Nephron progenitor cell (in vitro differentiated cells): ENCODE measurements at regions not wholly inside any gene's neighbourhood (a gene's known extent, or its start where the extent isn't known, plus 50 kb on each side); places are given as distances from the start of the nearest gene placed in this dataset.

Experiments
- DNase-seq: peaks from one replicate; pipeline ENCODE4 v3.0.0; 2021
- H3K27ac Mint-ChIP-seq: 2 replicates; pipeline ENCODE4 v1.8.0; 2021; ENCODE audit warnings: mild to moderate bottlenecking, moderate library complexity, mixed read lengths
- H3K27me3 Mint-ChIP-seq: 2 replicates; pipeline ENCODE4 v1.8.0; 2021; ENCODE audit warnings: mild to moderate bottlenecking, low read depth, mixed read lengths; ENCODE audit not compliant: poor library complexity
- H3K36me3 Mint-ChIP-seq: 2 replicates; pipeline ENCODE4 v1.8.0; 2021; ENCODE audit warnings: low read depth, mixed read lengths
- H3K4me1 Mint-ChIP-seq: 2 replicates; pipeline ENCODE4 v1.8.0; 2021; ENCODE audit warnings: mixed read lengths
- H3K4me3 Mint-ChIP-seq: 2 replicates; pipeline ENCODE4 v1.8.0; 2021; ENCODE audit warnings: mild to moderate bottlenecking, moderate library complexity, mixed read lengths
- H3K9me3 Mint-ChIP-seq: 2 replicates; pipeline ENCODE4 v1.8.0; 2021; ENCODE audit warnings: mild to moderate bottlenecking, moderate library complexity, mixed read lengths
- CTCF ChIP-seq: fragments of 200-600 bp; sonication (generic); IDR thresholded peaks from 2 replicates; pipeline ENCODE4 v1.5.0; 2021; ENCODE audit warnings: antibody characterized with exemption

DNA sequence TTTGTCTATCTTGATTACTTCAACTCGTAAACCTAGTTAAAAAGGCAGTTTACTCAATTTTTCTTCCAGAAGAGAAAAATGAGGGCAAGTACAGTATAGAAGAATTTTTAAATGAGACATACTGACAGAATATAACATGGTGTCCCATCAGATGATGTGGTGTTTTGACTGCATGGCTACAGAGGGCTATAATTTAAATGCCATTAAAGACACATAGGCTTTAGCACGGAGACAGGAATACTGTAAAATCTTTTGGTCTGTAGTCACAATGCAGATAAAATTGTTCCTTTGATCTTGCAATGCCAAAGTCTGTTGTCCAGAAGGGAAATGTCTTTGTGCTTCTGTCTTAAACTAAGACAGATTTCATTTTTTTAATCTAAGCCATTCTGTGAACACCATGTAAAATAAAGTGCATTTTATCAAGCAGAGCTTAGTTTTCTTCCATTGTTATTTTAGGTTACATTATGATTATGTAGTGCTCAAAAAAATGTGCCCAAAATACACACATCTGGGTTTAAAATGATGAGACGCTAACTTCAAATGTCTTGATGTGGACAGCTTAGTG, 249.6 kb downstream of the PTPRC start:
- TF ChIP-seq CTCF, result no peak
- Mint-ChIP-seq H3K36me3 (no peaks in the 10 kb centered on the region), H3K4me1 (peaks cover 4% of the 10 kb centered on the region), H3K4me3 (no peak overlapping the region), H3K27ac (no peak overlapping the region), H3K27me3 (no peaks in the 10 kb centered on the region), H3K9me3 (no peaks in the 10 kb centered on the region)
- no peak for DNase-seq

GRCh38 chr1:198889101-198889500, 250.3 kb downstream of the PTPRC start:
- peaks cover 4% of the 10 kb centered on the region for H3K4me1 Mint-ChIP-seq
- no peaks in the 10 kb centered on the region for H3K36me3 Mint-ChIP-seq
- H3K27me3 Mint-ChIP-seq, result no peaks in the 10 kb centered on the region
- no peaks in the 10 kb centered on the region for H3K9me3 Mint-ChIP-seq
- DNase-seq, result no peak
- H3K4me3 Mint-ChIP-seq, result no peak overlapping the region
- H3K27ac Mint-ChIP-seq, result no peak overlapping the region
- no peak for TF ChIP-seq CTCF

GRCh38 chr1:198889749-198890148, 250.9 kb downstream of the PTPRC start:
- H3K4me3 Mint-ChIP-seq, result no peak overlapping the region
- no peak for TF ChIP-seq CTCF
- peaks cover 4% of the 10 kb centered on the region for H3K4me1 Mint-ChIP-seq
- no peaks in the 10 kb centered on the region for H3K36me3 Mint-ChIP-seq
- DNase-seq, result no peak
- H3K27ac Mint-ChIP-seq, result no peak overlapping the region
- H3K27me3 Mint-ChIP-seq, result no peaks in the 10 kb centered on the region
- H3K9me3 Mint-ChIP-seq, result no peaks in the 10 kb centered on the region

GRCh38 chr1:198890214-198890930, 251.5 kb downstream of the PTPRC start:
- Mint-ChIP-seq H3K9me3 (no peaks in the 10 kb centered on the region), H3K27me3 (no peaks in the 10 kb centered on the region), H3K36me3 (no peaks in the 10 kb centered on the region), H3K27ac (no peak overlapping the region), H3K4me1 (peaks cover 4% of the 10 kb centered on the region), H3K4me3 (no peak overlapping the region)
- no peak for DNase-seq
- no peak for TF ChIP-seq CTCF

DNA sequence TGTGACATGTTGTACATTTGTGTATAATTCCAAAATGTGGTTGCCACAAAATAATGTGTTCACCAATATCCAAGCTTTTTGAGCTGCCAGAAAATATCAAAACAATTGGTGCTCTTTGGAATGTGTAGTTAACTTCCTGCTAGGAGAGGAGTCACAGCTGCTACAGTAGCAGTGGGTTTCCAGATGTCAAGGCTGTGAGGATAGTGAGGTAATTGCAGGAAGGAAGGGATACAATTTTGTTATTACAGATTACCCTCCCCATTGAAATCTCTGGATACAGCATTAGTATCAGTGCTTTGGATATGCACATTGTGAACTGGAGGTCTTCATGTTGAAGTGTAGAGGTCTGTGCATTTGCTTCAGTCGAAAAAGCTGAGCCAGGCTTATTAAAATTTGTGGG, 253.2 kb downstream of the PTPRC start:
- no peaks in the 10 kb centered on the region for H3K27me3 Mint-ChIP-seq
- peaks cover 4% of the 10 kb centered on the region for H3K4me1 Mint-ChIP-seq
- H3K4me3 Mint-ChIP-seq, result no peak overlapping the region
- H3K27ac Mint-ChIP-seq, result peak overlapping the region; percentile 8
- H3K36me3 Mint-ChIP-seq, result no peaks in the 10 kb centered on the region
- no peaks in the 10 kb centered on the region for H3K9me3 Mint-ChIP-seq
- TF ChIP-seq CTCF, result no peak
- no peak for DNase-seq

- no peak for DNase-seq
- Mint-ChIP-seq H3K27ac (no peak overlapping the region), H3K36me3 (no peaks in the 10 kb centered on the region), H3K27me3 (no peaks in the 10 kb centered on the region), H3K9me3 (no peaks in the 10 kb centered on the region), H3K4me3 (no peak overlapping the region), H3K4me1 (peaks cover 4% of the 10 kb centered on the region)
- no peak for TF ChIP-seq CTCF
Observed at GRCh38 chr1:198893141-198893540, 254.3 kb downstream of the PTPRC start.
